ENCODE measurements at regions not wholly inside any gene's neighbourhood (a gene's known extent, or its start where the extent isn't known, plus 50 kb on each side); places are given as distances from the start of the nearest gene placed in this dataset.

- no peaks in the 10 kb centered on the region for H3K27me3 Mint-ChIP-seq (ENCODE audit: unreplicated experiment)
- peaks cover 55% of the 10 kb centered on the region for H3K9me3 Mint-ChIP-seq (ENCODE audit: unreplicated experiment)
- H3K4me3 Mint-ChIP-seq (ENCODE audit: unreplicated experiment): no peak overlapping the region
- no peak for TF ChIP-seq CTCF (IDR thresholded peaks at IDR 0.05)
- DNase-seq (ENCODE audit: extremely low spot score, unreplicated experiment): no peak
- H3K4me1 Mint-ChIP-seq (ENCODE audit: unreplicated experiment): no peaks in the 10 kb centered on the region
- no peak overlapping the region for H3K27ac Mint-ChIP-seq (ENCODE audit: unreplicated experiment)
- no peaks in the 10 kb centered on the region for H3K36me3 Mint-ChIP-seq (ENCODE audit: unreplicated experiment)
These were observed 962.5 kb downstream of the RPA4 start for GRCh38 chrX:97846228-97846627.

- Mint-ChIP-seq H3K4me1 (ENCODE audit: unreplicated experiment) (no peaks in the 10 kb centered on the region), H3K27ac (ENCODE audit: unreplicated experiment) (no peak overlapping the region), H3K36me3 (ENCODE audit: unreplicated experiment) (no peaks in the 10 kb centered on the region), H3K4me3 (ENCODE audit: unreplicated experiment) (no peak overlapping the region), H3K9me3 (ENCODE audit: unreplicated experiment) (peaks cover 57% of the 10 kb centered on the region), H3K27me3 (ENCODE audit: unreplicated experiment) (no peaks in the 10 kb centered on the region)
- TF ChIP-seq CTCF (IDR thresholded peaks at IDR 0.05): no peak
- no peak for DNase-seq (ENCODE audit: extremely low spot score, unreplicated experiment)
These were observed 963.1 kb downstream of the RPA4 start for GRCh38 chrX:97846718-97847237.

GRCh38 chrX:97847885-97848679 lies 964.4 kb downstream of the RPA4 start:
- DNase-seq (ENCODE audit: extremely low spot score, unreplicated experiment): no peak
- no peak for TF ChIP-seq CTCF (IDR thresholded peaks at IDR 0.05)
- Mint-ChIP-seq H3K9me3 (ENCODE audit: unreplicated experiment) (peaks cover 57% of the 10 kb centered on the region), H3K27ac (ENCODE audit: unreplicated experiment) (no peak overlapping the region), H3K36me3 (ENCODE audit: unreplicated experiment) (no peaks in the 10 kb centered on the region), H3K27me3 (ENCODE audit: unreplicated experiment) (no peaks in the 10 kb centered on the region), H3K4me3 (ENCODE audit: unreplicated experiment) (no peak overlapping the region), H3K4me1 (ENCODE audit: unreplicated experiment) (no peaks in the 10 kb centered on the region)

- H3K27me3 Mint-ChIP-seq (ENCODE audit: unreplicated experiment): no peaks in the 10 kb centered on the region
- H3K27ac Mint-ChIP-seq (ENCODE audit: unreplicated experiment): no peak overlapping the region
- peaks cover 48% of the 10 kb centered on the region for H3K9me3 Mint-ChIP-seq (ENCODE audit: unreplicated experiment)
- H3K4me3 Mint-ChIP-seq (ENCODE audit: unreplicated experiment): no peak overlapping the region
- DNase-seq (ENCODE audit: extremely low spot score, unreplicated experiment): no peak
- H3K4me1 Mint-ChIP-seq (ENCODE audit: unreplicated experiment): no peaks in the 10 kb centered on the region
- no peak for TF ChIP-seq CTCF (IDR thresholded peaks at IDR 0.05)
- no peaks in the 10 kb centered on the region for H3K36me3 Mint-ChIP-seq (ENCODE audit: unreplicated experiment)
These were observed 966.2 kb downstream of the RPA4 start for GRCh38 chrX:97849951-97850350.

GRCh38 chrX:97850911-97851310 lies 967.2 kb downstream of the RPA4 start:
- no peaks in the 10 kb centered on the region for H3K36me3 Mint-ChIP-seq (ENCODE audit: unreplicated experiment)
- peaks cover 46% of the 10 kb centered on the region for H3K9me3 Mint-ChIP-seq (ENCODE audit: unreplicated experiment)
- no peak overlapping the region for H3K27ac Mint-ChIP-seq (ENCODE audit: unreplicated experiment)
- no peaks in the 10 kb centered on the region for H3K27me3 Mint-ChIP-seq (ENCODE audit: unreplicated experiment)
- no peaks in the 10 kb centered on the region for H3K4me1 Mint-ChIP-seq (ENCODE audit: unreplicated experiment)
- no peak for DNase-seq (ENCODE audit: extremely low spot score, unreplicated experiment)
- TF ChIP-seq CTCF (IDR thresholded peaks at IDR 0.05): no peak
- no peak overlapping the region for H3K4me3 Mint-ChIP-seq (ENCODE audit: unreplicated experiment)

All from osteocyte (in vitro differentiated cells).